Right kidney (tissue), 1 donor: ENCODE measurements at regions not wholly inside any gene's neighbourhood (a gene's known extent, or its start where the extent isn't known, plus 50 kb on each side); places are given as distances from the start of the nearest gene placed in this dataset.
A peak's percentile ranks its signal among the peaks of the same experiment; 100 is the strongest.
"Not testable (repeated sequence)": the region's sequence is repeated elsewhere in the genome, so short reads cannot be mapped to it uniquely, and the experiment has no call there.

Experiments
- DNase-seq: peaks from one replicate; pipeline ENCODE4 v3.0.0-alpha.2; 2016

GRCh38 chr1:201729973-201730608 lies 98.9 kb upstream of the IPO9 start:
- DNase-seq, result no peak

- DNase-seq, result no peak
These were observed 98.3 kb upstream of the IPO9 start for GRCh38 chr1:201730611-201731010.

GRCh38 chr1:201731142-201731541 lies 97.8 kb upstream of the IPO9 start:
- DNase-seq, result no peak

- DNase-seq, result no peak
These were observed 97.4 kb upstream of the IPO9 start for GRCh38 chr1:201731592-201731991.

GRCh38 chr1:201732351-201732750 lies 96.6 kb upstream of the IPO9 start:
- no peak for DNase-seq

GRCh38 chr1:201734221-201734620 lies 94.7 kb upstream of the IPO9 start:
- DNase-seq, result not testable (repeated sequence)

GRCh38 chr1:201734786-201735185 lies 94.2 kb upstream of the IPO9 start:
- no peak for DNase-seq

GRCh38 chr1:201736707-201737320 lies 92.1 kb upstream of the IPO9 start:
- no peak for DNase-seq

- DNase-seq, result no peak
These were observed 91.5 kb upstream of the IPO9 start for GRCh38 chr1:201737352-201738060.

- DNase-seq, result no peak
These were observed 89.9 kb upstream of the IPO9 start for GRCh38 chr1:201739080-201739479.

GRCh38 chr1:201739492-201740085 lies 89.4 kb upstream of the IPO9 start:
- DNase-seq, result peak; percentile 80

GRCh38 chr1:201740086-201740541 lies 88.8 kb upstream of the IPO9 start:
- DNase-seq, result peak; percentile 54

- no peak for DNase-seq
These were observed 88.3 kb upstream of the IPO9 start for GRCh38 chr1:201740670-201741111.

- DNase-seq, result no peak
These were observed 87.1 kb upstream of the IPO9 start for GRCh38 chr1:201741763-201742342.

- no peak for DNase-seq
These were observed 86.5 kb upstream of the IPO9 start for GRCh38 chr1:201742476-201742875.

- DNase-seq, result no peak
These were observed 85.8 kb upstream of the IPO9 start for GRCh38 chr1:201742955-201743805.

GRCh38 chr1:201745023-201745422 lies 83.9 kb upstream of the IPO9 start:
- no peak for DNase-seq

- no peak for DNase-seq
These were observed 82.8 kb upstream of the IPO9 start for GRCh38 chr1:201746156-201746555.

- no peak for DNase-seq
These were observed 81.7 kb upstream of the IPO9 start for GRCh38 chr1:201747261-201747660.

- DNase-seq, result no peak
These were observed 80.6 kb upstream of the IPO9 start for GRCh38 chr1:201748335-201748734.

GRCh38 chr1:201749059-201749690 lies 79.8 kb upstream of the IPO9 start:
- no peak for DNase-seq
